Neuron (in vitro differentiated cells): ENCODE measurements at regions not wholly inside any gene's neighbourhood (a gene's known extent, or its start where the extent isn't known, plus 50 kb on each side); places are given as distances from the start of the nearest gene placed in this dataset.

ENCODE experiments used
- H2AFZ ChIP-seq: one replicate; pipeline ENCODE4 v1.6.1; 2013; ENCODE audit warnings: low read depth, mild to moderate bottlenecking, inconsistent platforms, low read length, moderate library complexity
- H3K27me3 ChIP-seq: one replicate; pipeline ENCODE4 v1.6.1; 2013; ENCODE audit warnings: low read length; ENCODE audit not compliant: insufficient read depth
- H3K36me3 ChIP-seq: one replicate; pipeline ENCODE4 v1.6.1; 2013; ENCODE audit warnings: low read length; ENCODE audit not compliant: insufficient read depth
- H3K4me1 ChIP-seq: one replicate; pipeline ENCODE4 v1.6.1; 2013; ENCODE audit warnings: low read length; ENCODE audit not compliant: insufficient read depth
- H3K4me3 ChIP-seq: 2 replicates; pipeline ENCODE4 v1.5.1; 2013; ENCODE audit warnings: mild to moderate bottlenecking, low read length, moderate library complexity
- H3K9me3 ChIP-seq: one replicate; pipeline ENCODE4 v1.6.1; 2013; ENCODE audit warnings: low read length

DNA sequence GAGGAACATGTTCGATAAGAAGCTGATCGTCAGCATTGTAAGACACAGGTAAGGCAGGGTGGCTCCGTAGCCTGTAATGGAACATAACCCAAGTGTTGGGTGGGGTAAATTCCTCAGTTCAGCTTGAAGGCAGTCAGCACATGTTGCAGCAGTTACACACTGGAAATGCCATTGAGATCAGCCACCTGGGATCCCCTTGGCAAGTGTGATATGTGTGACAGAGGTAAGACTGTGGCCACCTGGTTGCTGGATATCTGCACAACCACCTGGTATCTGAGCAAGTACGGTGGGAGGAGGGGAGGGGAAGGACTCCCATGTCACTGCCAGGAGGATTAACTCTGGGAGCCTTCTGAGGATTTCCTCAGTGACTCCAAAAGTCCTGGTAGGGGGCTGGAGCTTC, 158.0 kb upstream of the CAND1 start:
- Histone ChIP-seq H3K9me3 (no peaks in the 10 kb centered on the region), H3K27me3 (no peaks in the 10 kb centered on the region), H3K36me3 (no peaks in the 10 kb centered on the region), H3K4me3 (no peak overlapping the region), H2AFZ (no peak overlapping the region), H3K4me1 (no peaks in the 10 kb centered on the region)

DNA sequence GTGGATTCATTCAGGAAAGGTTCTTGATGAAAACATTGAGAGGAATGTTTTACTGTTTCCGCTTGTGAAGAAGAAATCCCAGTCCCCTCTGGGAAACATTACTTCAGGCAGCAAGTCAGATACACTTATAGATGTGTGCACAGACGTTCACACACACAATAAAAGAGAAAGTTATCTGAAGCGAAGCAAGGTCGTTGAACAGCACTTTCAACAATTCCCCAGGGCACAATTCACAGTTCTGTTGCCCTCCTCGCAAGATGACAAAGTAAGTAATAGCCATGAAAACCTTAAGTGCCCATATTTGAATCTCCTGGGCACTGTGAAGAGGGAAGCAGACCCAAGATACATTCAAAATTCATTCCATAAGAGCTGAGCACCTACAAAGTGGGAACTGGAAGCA, 156.6 kb upstream of the CAND1 start:
- no peak overlapping the region for H2AFZ ChIP-seq
- H3K27me3 ChIP-seq, result no peaks in the 10 kb centered on the region
- H3K9me3 ChIP-seq, result no peaks in the 10 kb centered on the region
- H3K4me1 ChIP-seq, result no peaks in the 10 kb centered on the region
- no peak overlapping the region for H3K4me3 ChIP-seq
- no peaks in the 10 kb centered on the region for H3K36me3 ChIP-seq

DNA sequence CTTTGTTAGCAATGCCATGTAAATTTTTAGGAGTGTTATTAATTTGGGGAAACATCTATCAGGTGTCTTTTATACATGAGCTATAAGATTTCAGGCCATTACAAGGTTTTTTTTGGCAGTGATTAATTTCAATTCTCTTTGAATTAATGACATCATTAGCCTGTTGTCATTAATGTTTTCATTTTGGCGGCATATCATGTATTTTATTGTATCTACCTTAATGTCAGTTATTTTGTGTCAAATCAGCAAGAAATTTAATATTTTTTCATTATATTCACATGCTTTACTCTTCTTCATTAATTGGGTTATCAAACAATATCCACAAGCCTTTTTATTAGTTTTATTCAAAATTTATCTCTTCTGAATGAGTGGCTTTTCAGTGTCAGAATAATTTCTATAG, 153.0 kb upstream of the CAND1 start:
- H2AFZ ChIP-seq, result no peak overlapping the region

DNA sequence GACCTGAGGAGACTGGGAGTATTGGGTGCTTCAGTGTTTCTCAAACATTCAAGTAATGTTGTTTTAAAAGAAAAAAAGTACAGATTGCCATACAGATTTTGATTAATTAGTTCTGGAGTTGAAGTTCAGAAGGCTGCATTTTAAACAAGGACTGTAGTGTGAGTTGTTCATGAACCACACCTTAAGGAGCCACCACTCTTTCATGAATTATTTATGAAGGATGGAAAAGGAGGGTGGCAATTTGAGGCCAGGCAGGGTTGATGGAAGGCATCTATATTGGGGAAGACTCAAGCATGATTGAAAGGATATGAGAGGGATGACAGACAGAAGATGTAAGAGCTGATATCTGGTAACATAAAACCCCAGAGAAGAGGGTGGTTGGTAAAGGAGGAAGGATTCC, 146.6 kb upstream of the CAND1 start:
- Histone ChIP-seq H3K36me3 (no peaks in the 10 kb centered on the region), H2AFZ (no peak overlapping the region), H3K4me1 (no peaks in the 10 kb centered on the region), H3K9me3 (no peaks in the 10 kb centered on the region), H3K27me3 (peaks cover 7% of the 10 kb centered on the region), H3K4me3 (no peak overlapping the region)

More for the DNA sequence above, 153.0 kb upstream of the CAND1 start:
- Histone ChIP-seq H3K36me3 (no peaks in the 10 kb centered on the region), H3K9me3 (no peaks in the 10 kb centered on the region), H3K4me3 (no peak overlapping the region), H3K4me1 (no peaks in the 10 kb centered on the region), H3K27me3 (peaks cover 7% of the 10 kb centered on the region)

DNA sequence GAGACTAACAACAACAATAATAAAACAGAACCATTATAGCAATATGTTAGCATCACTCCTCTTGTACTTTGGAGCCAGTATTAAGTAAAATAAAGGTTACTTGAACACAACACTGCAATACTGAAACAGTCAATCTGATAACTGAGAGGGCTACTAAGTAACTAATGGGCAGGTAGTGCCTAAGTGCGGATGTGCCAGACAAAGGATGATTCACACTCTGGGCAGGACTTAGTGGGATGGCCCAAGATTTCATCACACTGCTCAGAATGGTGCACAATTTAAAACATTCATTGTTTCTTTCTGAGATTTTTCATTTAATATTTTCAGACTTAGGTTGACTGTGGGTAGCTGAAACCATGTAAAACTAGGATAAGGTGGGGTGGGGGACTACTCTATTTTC, 131.9 kb upstream of the CAND1 start:
- no peaks in the 10 kb centered on the region for H3K9me3 ChIP-seq
- H2AFZ ChIP-seq, result no peak overlapping the region
- no peak overlapping the region for H3K4me3 ChIP-seq
- H3K27me3 ChIP-seq, result no peaks in the 10 kb centered on the region
- peaks cover 5% of the 10 kb centered on the region for H3K4me1 ChIP-seq
- H3K36me3 ChIP-seq, result no peaks in the 10 kb centered on the region

DNA sequence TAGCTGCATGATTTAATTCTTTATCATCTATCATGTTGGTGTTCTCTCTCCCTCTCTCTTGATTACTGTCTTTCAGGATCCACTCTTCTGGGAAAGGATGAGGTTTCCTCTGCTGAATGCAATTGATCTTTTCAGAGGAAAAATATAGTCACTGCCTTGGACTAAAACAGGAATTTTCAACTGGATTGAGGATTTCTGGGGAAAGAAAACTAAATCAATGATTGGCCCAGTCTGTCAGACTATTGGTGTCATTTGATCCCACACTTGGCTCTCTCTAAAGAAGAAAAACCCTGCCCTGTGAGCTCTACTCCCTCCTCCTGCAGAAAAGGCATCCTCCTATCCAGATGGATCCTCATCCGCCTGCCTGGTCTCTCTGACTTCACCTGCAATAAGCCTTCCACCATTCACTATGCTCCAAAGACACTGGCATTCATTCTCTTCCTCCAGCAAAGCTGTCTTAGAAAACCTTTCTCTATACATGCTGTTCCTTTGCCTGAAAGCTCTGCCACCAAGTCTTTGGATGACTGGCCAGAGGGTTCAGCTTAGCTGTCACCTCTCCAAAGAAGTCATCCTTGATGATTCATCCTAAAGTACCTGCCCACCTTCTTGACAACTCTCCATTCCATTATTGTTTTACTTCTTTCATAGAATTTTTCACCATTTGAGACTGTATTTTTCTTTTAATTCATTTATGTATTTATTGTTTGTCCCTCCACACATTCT, 127.7 kb upstream of the CAND1 start:
- no peak overlapping the region for H2AFZ ChIP-seq
- no peaks in the 10 kb centered on the region for H3K27me3 ChIP-seq

DNA sequence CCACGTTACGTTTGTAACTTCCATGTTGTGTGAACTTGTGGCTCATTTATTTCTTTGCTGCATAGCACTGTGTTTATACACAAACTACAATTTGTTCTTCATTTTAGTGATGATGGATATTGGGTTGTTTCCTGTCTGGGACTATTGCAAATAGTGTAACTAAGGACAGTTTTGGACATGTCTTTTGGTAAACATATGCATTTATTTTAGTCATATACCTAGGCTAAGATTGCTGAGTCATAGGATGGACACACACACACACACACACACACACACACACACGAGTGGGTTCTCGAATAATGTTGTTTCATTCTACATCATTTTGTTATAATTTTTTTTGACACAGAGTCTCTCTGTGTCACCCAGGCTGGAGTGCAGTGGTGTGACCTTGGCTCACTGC, 123.5 kb upstream of the CAND1 start:
- Histone ChIP-seq H3K27me3 (no peaks in the 10 kb centered on the region), H3K4me1 (no peaks in the 10 kb centered on the region), H3K9me3 (no peaks in the 10 kb centered on the region), H3K36me3 (no peaks in the 10 kb centered on the region), H3K4me3 (no peak overlapping the region), H2AFZ (no peak overlapping the region)

More for the DNA sequence above, 127.7 kb upstream of the CAND1 start:
- Histone ChIP-seq H3K4me3 (no peak overlapping the region), H3K36me3 (no peaks in the 10 kb centered on the region), H3K9me3 (no peaks in the 10 kb centered on the region), H3K4me1 (peaks cover 5% of the 10 kb centered on the region)

DNA sequence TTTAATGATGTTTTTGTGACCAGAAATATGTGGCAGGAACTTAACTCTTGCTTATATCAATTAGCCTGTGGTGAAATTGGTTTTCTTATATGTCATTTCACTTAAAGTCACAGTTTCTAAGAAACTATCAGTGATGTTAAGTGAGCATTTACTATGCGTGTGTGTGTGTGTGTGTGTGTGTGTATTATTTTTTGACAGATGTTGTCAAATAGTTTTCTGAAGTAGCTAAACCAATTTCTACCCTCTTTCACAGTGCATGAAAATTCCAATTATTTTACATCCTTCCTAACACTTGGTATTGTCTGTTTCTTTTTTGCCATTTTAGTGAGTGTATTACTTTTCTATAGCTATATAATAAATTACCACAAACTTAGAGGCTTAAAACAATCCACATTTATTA, 122.1 kb upstream of the CAND1 start:
- Histone ChIP-seq H3K4me3 (no peak overlapping the region), H3K36me3 (no peaks in the 10 kb centered on the region), H3K9me3 (no peaks in the 10 kb centered on the region), H3K4me1 (no peaks in the 10 kb centered on the region), H3K27me3 (peaks cover 2% of the 10 kb centered on the region), H2AFZ (no peak overlapping the region)

DNA sequence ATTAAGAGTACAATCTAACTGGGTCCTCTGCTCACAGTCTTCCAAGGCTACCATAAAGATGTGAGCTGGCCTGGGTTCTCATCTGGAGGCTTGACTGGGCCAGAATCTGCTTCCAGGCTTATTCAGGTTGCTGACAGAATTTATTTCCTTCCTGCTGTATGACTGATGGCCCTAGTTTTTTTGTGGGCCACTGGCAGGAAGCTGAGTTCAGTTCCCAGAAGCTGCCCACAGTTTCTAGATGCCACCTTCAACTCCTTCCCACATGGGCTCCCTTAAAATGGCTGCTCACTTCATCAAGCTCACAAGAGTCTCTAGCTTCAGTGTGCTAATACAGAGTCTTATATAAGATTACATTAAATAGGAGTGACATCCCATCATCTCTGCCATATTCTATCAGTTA, 121.7 kb upstream of the CAND1 start:
- H3K4me1 ChIP-seq, result no peaks in the 10 kb centered on the region
- H3K9me3 ChIP-seq, result no peaks in the 10 kb centered on the region
- H2AFZ ChIP-seq, result no peak overlapping the region
- H3K27me3 ChIP-seq, result peaks cover 2% of the 10 kb centered on the region
- no peak overlapping the region for H3K4me3 ChIP-seq
- no peaks in the 10 kb centered on the region for H3K36me3 ChIP-seq

DNA sequence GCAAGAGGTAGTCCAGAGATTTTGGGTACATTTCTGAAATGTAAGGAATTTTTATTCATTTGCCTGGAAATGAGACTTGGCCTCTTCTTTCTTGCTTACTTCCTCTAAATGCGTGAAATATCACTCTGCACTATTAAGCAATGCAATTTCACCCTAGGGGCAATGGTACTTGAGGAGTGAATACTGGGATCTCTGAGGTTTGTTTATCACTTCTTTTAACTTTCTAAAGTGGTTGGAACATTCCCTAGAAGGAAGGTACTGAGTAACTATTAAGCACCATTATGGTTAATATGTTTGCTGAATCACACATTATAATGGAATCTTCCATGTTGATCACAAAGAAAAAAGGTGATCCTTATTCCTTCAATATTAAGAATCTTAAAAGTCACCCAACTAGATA, 120.9 kb upstream of the CAND1 start:
- peaks cover 2% of the 10 kb centered on the region for H3K27me3 ChIP-seq
- H3K4me1 ChIP-seq, result no peaks in the 10 kb centered on the region
- H3K4me3 ChIP-seq, result no peak overlapping the region
- H3K9me3 ChIP-seq, result no peaks in the 10 kb centered on the region
- no peak overlapping the region for H2AFZ ChIP-seq
- H3K36me3 ChIP-seq, result no peaks in the 10 kb centered on the region

DNA sequence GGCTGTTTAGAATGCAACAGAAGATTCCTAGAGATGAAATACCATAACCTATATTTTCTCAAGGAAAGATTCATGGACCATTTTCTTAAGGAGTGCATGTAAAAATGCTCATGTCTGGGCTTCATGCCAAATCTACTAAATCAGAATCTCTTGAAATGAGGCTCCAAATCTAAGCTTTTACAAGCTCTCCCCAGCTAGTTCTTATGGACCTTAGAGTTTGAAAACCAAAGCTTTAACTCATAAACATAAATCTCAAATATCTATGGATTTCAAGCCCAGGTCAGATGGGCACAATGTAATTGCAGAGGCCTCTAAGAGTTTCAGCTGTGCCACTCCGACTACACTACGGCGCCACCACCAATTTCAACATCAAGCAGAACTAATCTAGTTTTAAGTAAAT, 117.3 kb upstream of the CAND1 start:
- Histone ChIP-seq H3K27me3 (peaks cover 2% of the 10 kb centered on the region), H3K4me1 (no peaks in the 10 kb centered on the region), H3K36me3 (no peaks in the 10 kb centered on the region), H3K9me3 (no peaks in the 10 kb centered on the region), H3K4me3 (no peak overlapping the region), H2AFZ (no peak overlapping the region)

DNA sequence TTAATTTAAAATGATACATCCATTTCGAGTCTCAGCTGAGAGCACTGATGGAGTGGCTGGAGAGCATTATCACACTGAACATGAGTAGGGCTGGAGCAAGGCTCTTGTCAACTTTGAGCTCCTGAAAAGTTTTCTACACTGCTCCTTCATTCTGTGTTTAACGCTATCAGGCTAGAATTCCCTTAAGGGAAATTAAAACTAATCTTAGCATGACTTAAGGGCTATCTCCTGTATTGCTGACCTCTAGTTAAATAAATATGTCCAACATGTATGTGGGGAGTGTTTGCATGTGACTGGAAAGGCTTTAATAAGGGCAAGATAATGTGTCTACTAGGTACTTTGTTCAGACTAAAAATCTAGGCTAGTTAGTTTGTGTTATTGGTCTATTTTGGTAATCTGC, 116.7 kb upstream of the CAND1 start:
- Histone ChIP-seq H3K4me1 (no peaks in the 10 kb centered on the region), H3K27me3 (peaks cover 2% of the 10 kb centered on the region), H2AFZ (no peak overlapping the region)

DNA sequence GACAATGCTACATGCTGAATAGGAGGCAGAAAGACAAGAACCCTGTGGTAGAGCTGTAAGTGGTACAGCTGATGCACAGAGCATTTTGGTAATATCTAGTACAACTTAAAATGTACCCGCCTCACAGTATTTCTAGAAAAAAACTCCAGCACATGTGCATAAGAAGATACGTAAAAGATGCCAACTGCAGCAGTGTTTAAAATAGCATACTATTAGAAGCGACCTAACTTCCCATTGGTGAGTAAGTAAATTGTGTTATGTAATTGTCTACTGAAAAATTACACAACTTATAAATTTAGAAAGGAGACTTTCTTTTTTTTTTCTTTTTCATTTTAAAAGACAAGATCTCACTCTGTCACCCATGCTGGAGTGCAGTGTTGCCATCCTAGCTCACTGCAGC, 114.3 kb upstream of the CAND1 start:
- H3K27me3 ChIP-seq, result peaks cover 2% of the 10 kb centered on the region
- no peak overlapping the region for H2AFZ ChIP-seq
- H3K9me3 ChIP-seq, result no peaks in the 10 kb centered on the region
- H3K4me1 ChIP-seq, result no peaks in the 10 kb centered on the region
- H3K36me3 ChIP-seq, result no peaks in the 10 kb centered on the region
- H3K4me3 ChIP-seq, result no peak overlapping the region

More for the DNA sequence above, 116.7 kb upstream of the CAND1 start:
- Histone ChIP-seq H3K9me3 (no peaks in the 10 kb centered on the region), H3K36me3 (no peaks in the 10 kb centered on the region), H3K4me3 (no peak overlapping the region)

DNA sequence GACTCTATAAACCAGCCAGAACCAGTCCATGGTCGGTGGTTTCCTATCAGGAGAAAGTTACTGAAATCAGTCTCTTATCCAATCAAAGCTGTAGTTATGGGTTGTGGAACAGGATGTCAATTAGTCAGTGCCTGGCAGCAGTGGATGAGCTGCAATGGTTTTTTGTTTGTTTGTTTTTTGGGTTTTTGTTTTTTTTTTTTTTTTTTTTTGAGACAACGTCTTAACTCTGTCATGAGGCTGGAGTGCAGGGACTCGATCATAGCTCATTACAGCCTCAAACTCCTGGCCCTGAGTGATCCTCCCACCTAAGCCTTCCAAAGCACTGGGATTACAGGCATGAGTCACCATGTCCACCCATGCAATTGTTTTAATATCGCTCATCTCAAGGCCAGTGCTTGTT, 113.3 kb upstream of the CAND1 start:
- Histone ChIP-seq H3K4me1 (no peaks in the 10 kb centered on the region), H3K36me3 (no peaks in the 10 kb centered on the region), H3K4me3 (no peak overlapping the region), H3K27me3 (peaks cover 2% of the 10 kb centered on the region), H3K9me3 (no peaks in the 10 kb centered on the region), H2AFZ (no peak overlapping the region)
